ENCODE measurements at regions not wholly inside any gene's neighbourhood (a gene's known extent, or its start where the extent isn't known, plus 50 kb on each side); places are given as distances from the start of the nearest gene placed in this dataset.

GRCh38 chr18:61154866-61155265, 178.4 kb upstream of the CDH20 start:
- no peak overlapping the region for H3K27ac ChIP-seq (ENCODE audit: low read depth)
- 44% methylated on average over 3 of the region's 3 CpGs for WGBS

GRCh38 chr18:61155586-61155985, 177.6 kb upstream of the CDH20 start:
- no peak overlapping the region for H3K4me3 ChIP-seq (ENCODE audit: low read depth, low read length)

More at GRCh38 chr18:61154866-61155265, 178.4 kb upstream of the CDH20 start:
- Histone ChIP-seq H3K36me3 (ENCODE audit: insufficient read depth) (no peaks in the 10 kb centered on the region), H3K4me3 (ENCODE audit: low read depth, low read length) (no peak overlapping the region), H3K4me1 (ENCODE audit: insufficient read depth) (no peaks in the 10 kb centered on the region)
- no peak for DNase-seq (ENCODE audit: extremely low spot score)

GRCh38 chr18:61157451-61157850, 175.8 kb upstream of the CDH20 start:
- Histone ChIP-seq H3K36me3 (ENCODE audit: insufficient read depth) (no peaks in the 10 kb centered on the region), H3K4me1 (ENCODE audit: insufficient read depth) (no peaks in the 10 kb centered on the region), H3K4me3 (ENCODE audit: low read depth, low read length) (no peak overlapping the region), H3K27ac (ENCODE audit: low read depth) (no peak overlapping the region)
- DNase-seq (ENCODE audit: extremely low spot score), result no peak
- WGBS, result 79% methylated on average over 6 of the region's 6 CpGs

More at GRCh38 chr18:61155586-61155985, 177.6 kb upstream of the CDH20 start:
- no peaks in the 10 kb centered on the region for H3K4me1 ChIP-seq (ENCODE audit: insufficient read depth)
- no peaks in the 10 kb centered on the region for H3K36me3 ChIP-seq (ENCODE audit: insufficient read depth)
- DNase-seq (ENCODE audit: extremely low spot score), result no peak
- no peak overlapping the region for H3K27ac ChIP-seq (ENCODE audit: low read depth)
- 45% methylated on average over 3 of the region's 3 CpGs for WGBS

- DNase-seq (ENCODE audit: extremely low spot score), result no peak
- no peaks in the 10 kb centered on the region for H3K36me3 ChIP-seq (ENCODE audit: insufficient read depth)
- no peaks in the 10 kb centered on the region for H3K4me1 ChIP-seq (ENCODE audit: insufficient read depth)
- 72% methylated on average over 4 of the region's 4 CpGs for WGBS
- H3K4me3 ChIP-seq (ENCODE audit: low read depth, low read length), result no peak overlapping the region
- no peak overlapping the region for H3K27ac ChIP-seq (ENCODE audit: low read depth)
Observed at GRCh38 chr18:61159246-61159645, 174.0 kb upstream of the CDH20 start.

GRCh38 chr18:61164321-61164720, 168.9 kb upstream of the CDH20 start:
- Histone ChIP-seq H3K4me3 (ENCODE audit: low read depth, low read length) (no peak overlapping the region), H3K27ac (ENCODE audit: low read depth) (no peak overlapping the region), H3K4me1 (ENCODE audit: insufficient read depth) (no peaks in the 10 kb centered on the region), H3K36me3 (ENCODE audit: insufficient read depth) (no peaks in the 10 kb centered on the region)
- DNase-seq (ENCODE audit: extremely low spot score), result no peak
- 41% methylated on average over 1 of the region's 1 CpG for WGBS

- Histone ChIP-seq H3K27ac (ENCODE audit: low read depth) (no peak overlapping the region), H3K36me3 (ENCODE audit: insufficient read depth) (no peaks in the 10 kb centered on the region), H3K4me3 (ENCODE audit: low read depth, low read length) (no peak overlapping the region), H3K4me1 (ENCODE audit: insufficient read depth) (no peaks in the 10 kb centered on the region)
- WGBS, result 89% methylated on average over 1 of the region's 1 CpG
- no peak for DNase-seq (ENCODE audit: extremely low spot score)
Observed at GRCh38 chr18:61167902-61168301, 165.3 kb upstream of the CDH20 start.

GRCh38 chr18:61169386-61169785, 163.8 kb upstream of the CDH20 start:
- Histone ChIP-seq H3K4me1 (ENCODE audit: insufficient read depth) (no peaks in the 10 kb centered on the region), H3K4me3 (ENCODE audit: low read depth, low read length) (no peak overlapping the region), H3K36me3 (ENCODE audit: insufficient read depth) (no peaks in the 10 kb centered on the region), H3K27ac (ENCODE audit: low read depth) (no peak overlapping the region)
- 65% methylated on average over 4 of the region's 4 CpGs for WGBS
- no peak for DNase-seq (ENCODE audit: extremely low spot score)

GRCh38 chr18:61172624-61173023, 160.6 kb upstream of the CDH20 start:
- H3K36me3 ChIP-seq (ENCODE audit: insufficient read depth), result no peaks in the 10 kb centered on the region
- no peaks in the 10 kb centered on the region for H3K4me1 ChIP-seq (ENCODE audit: insufficient read depth)
- DNase-seq (ENCODE audit: extremely low spot score), result no peak
- WGBS, result 60% methylated on average over 1 of the region's 1 CpG
- no peak overlapping the region for H3K27ac ChIP-seq (ENCODE audit: low read depth)
- no peak overlapping the region for H3K4me3 ChIP-seq (ENCODE audit: low read depth, low read length)

- Histone ChIP-seq H3K27ac (ENCODE audit: low read depth) (no peak overlapping the region), H3K36me3 (ENCODE audit: insufficient read depth) (no peaks in the 10 kb centered on the region), H3K4me1 (ENCODE audit: insufficient read depth) (no peaks in the 10 kb centered on the region), H3K4me3 (ENCODE audit: low read depth, low read length) (no peak overlapping the region)
- WGBS, result 89% methylated on average over 6 of the region's 6 CpGs
- no peak for DNase-seq (ENCODE audit: extremely low spot score)
Observed at GRCh38 chr18:61173554-61173953, 159.7 kb upstream of the CDH20 start.

- no peaks in the 10 kb centered on the region for H3K36me3 ChIP-seq (ENCODE audit: insufficient read depth)
- DNase-seq (ENCODE audit: extremely low spot score), result no peak
- H3K4me3 ChIP-seq (ENCODE audit: low read depth, low read length), result no peak overlapping the region
- H3K4me1 ChIP-seq (ENCODE audit: insufficient read depth), result no peaks in the 10 kb centered on the region
- H3K27ac ChIP-seq (ENCODE audit: low read depth), result no peak overlapping the region
Observed at GRCh38 chr18:61183798-61184197, 149.4 kb upstream of the CDH20 start.

- H3K27ac ChIP-seq (ENCODE audit: low read depth), result no peak overlapping the region
- H3K4me1 ChIP-seq (ENCODE audit: insufficient read depth), result no peaks in the 10 kb centered on the region
- no peak for DNase-seq (ENCODE audit: extremely low spot score)
- no peaks in the 10 kb centered on the region for H3K36me3 ChIP-seq (ENCODE audit: insufficient read depth)
- H3K4me3 ChIP-seq (ENCODE audit: low read depth, low read length), result no peak overlapping the region
- WGBS, result 92% methylated on average over 3 of the region's 3 CpGs
Observed at GRCh38 chr18:61187971-61188370, 145.3 kb upstream of the CDH20 start.

GRCh38 chr18:61189376-61189775, 143.9 kb upstream of the CDH20 start:
- WGBS, result 75% methylated on average over 3 of the region's 3 CpGs
- DNase-seq (ENCODE audit: extremely low spot score), result no peak
- H3K27ac ChIP-seq (ENCODE audit: low read depth), result no peak overlapping the region
- H3K4me1 ChIP-seq (ENCODE audit: insufficient read depth), result no peaks in the 10 kb centered on the region
- H3K4me3 ChIP-seq (ENCODE audit: low read depth, low read length), result no peak overlapping the region
- no peaks in the 10 kb centered on the region for H3K36me3 ChIP-seq (ENCODE audit: insufficient read depth)

GRCh38 chr18:61194726-61195125, 138.5 kb upstream of the CDH20 start:
- 78% methylated on average over 4 of the region's 4 CpGs for WGBS

GRCh38 chr18:61196750-61197149, 136.5 kb upstream of the CDH20 start:
- Histone ChIP-seq H3K27ac (ENCODE audit: low read depth) (no peak overlapping the region), H3K36me3 (ENCODE audit: insufficient read depth) (no peaks in the 10 kb centered on the region), H3K4me3 (ENCODE audit: low read depth, low read length) (no peak overlapping the region), H3K4me1 (ENCODE audit: insufficient read depth) (no peaks in the 10 kb centered on the region)
- 61% methylated on average over 4 of the region's 4 CpGs for WGBS
- no peak for DNase-seq (ENCODE audit: extremely low spot score)

More at GRCh38 chr18:61194726-61195125, 138.5 kb upstream of the CDH20 start:
- H3K4me3 ChIP-seq (ENCODE audit: low read depth, low read length), result no peak overlapping the region
- DNase-seq (ENCODE audit: extremely low spot score), result no peak
- no peaks in the 10 kb centered on the region for H3K36me3 ChIP-seq (ENCODE audit: insufficient read depth)
- H3K4me1 ChIP-seq (ENCODE audit: insufficient read depth), result no peaks in the 10 kb centered on the region
- H3K27ac ChIP-seq (ENCODE audit: low read depth), result no peak overlapping the region

- Histone ChIP-seq H3K36me3 (ENCODE audit: insufficient read depth) (no peaks in the 10 kb centered on the region), H3K4me1 (ENCODE audit: insufficient read depth) (no peaks in the 10 kb centered on the region), H3K27ac (ENCODE audit: low read depth) (no peak overlapping the region), H3K4me3 (ENCODE audit: low read depth, low read length) (no peak overlapping the region)
- no peak for DNase-seq (ENCODE audit: extremely low spot score)
Observed at GRCh38 chr18:61198486-61198885, 134.7 kb upstream of the CDH20 start.
